B cell (primary cell): ENCODE measurements at regions not wholly inside any gene's neighbourhood (a gene's known extent, or its start where the extent isn't known, plus 50 kb on each side); places are given as distances from the start of the nearest gene placed in this dataset.

ENCODE experiments used
- ATAC-seq: fragments of 200-7000 bp; cut with Tn5 transposase; one replicate; pipeline ENCODE4 v1.10.0; 2021; ENCODE audit warnings: low read depth, mild to moderate bottlenecking, moderate number of reproducible peaks, moderate library complexity
- CTCF ChIA-PET: fragments of 350-600 bp; sonication (Branson Sonifier 250); formaldehyde crosslinking; loops from one replicate; lab custom pipeline; 2021; ENCODE audit warnings: antibody characterized with exemption, inconsistent platforms; lab: Charles Lee
- POLR2A ChIA-PET: fragments of 350-600 bp; sonication (Branson Sonifier 250); formaldehyde crosslinking; loops from one replicate; lab custom pipeline; 2021; ENCODE audit warnings: antibody characterized with exemption; lab: Charles Lee
- DNase-seq: peaks from one replicate; pipeline ENCODE4 v3.0.0; 2013
- H2AFZ ChIP-seq: 2 replicates; pipeline ENCODE4 v1.6.1; 2012; ENCODE audit warnings: mild to moderate bottlenecking, low read depth, low read length; ENCODE audit not compliant: insufficient read depth, poor library complexity, severe bottlenecking
- H3K27ac ChIP-seq, 2 donors: 1 replicate in 1 of 2; 2 replicates in 1 of 2; pipeline ENCODE4 v1.5.1; 2012 to 2013; ENCODE audit warnings: low read length in 2 of 2, mild to moderate bottlenecking in 2 of 2, moderate library complexity in 1 of 2
- H3K27me3 ChIP-seq, 4 experiments: fragments of 200-600 bp in 1 of 4; sonication (generic) in 1 of 4; replicated peaks in 1 of 4; 1 replicate in 2 of 4; 2 replicates in 2 of 4; pipeline versions ENCODE4 v1.6.1 to v1.7.0; 2013 to 2016; ENCODE audit warnings: low read length in 3 of 4, mild to moderate bottlenecking in 2 of 4, mixed read lengths in 1 of 4, moderate library complexity in 1 of 4; ENCODE audit not compliant: insufficient read depth in 4 of 4, control insufficient read depth in 3 of 4; ENCODE audit errors: control extremely low read depth in 1 of 4
- H3K36me3 ChIP-seq, 2 experiments: replicated peaks in 1 of 2; 1 replicate in 1 of 2; 2 replicates in 1 of 2; pipeline versions ENCODE4 v1.6.1 to v1.7.1; 2013; ENCODE audit warnings: low read length in 1 of 2; ENCODE audit not compliant: insufficient read depth in 2 of 2, control insufficient read depth in 1 of 2; ENCODE audit errors: control extremely low read depth in 1 of 2, extremely low read depth in 1 of 2
- H3K4me1 ChIP-seq, 2 donors: fragments of 200-600 bp in 1 of 2; sonication (generic) in 1 of 2; 1 replicate in 1 of 2; 2 replicates in 1 of 2; pipeline versions ENCODE4 v1.5.1 to v1.6.1; 2013 to 2017; ENCODE audit warnings: low read length in 2 of 2; ENCODE audit not compliant: control insufficient read depth in 2 of 2, insufficient read depth in 2 of 2
- H3K4me2 ChIP-seq: replicated peaks from 2 replicates; pipeline ENCODE3; 2012; ENCODE audit warnings: mild to moderate bottlenecking, low read depth, low read length; ENCODE audit not compliant: poor library complexity, severe bottlenecking
- H3K4me3 ChIP-seq, 5 experiments: fragments of 200-600 bp in 1 of 5; sonication (generic) in 1 of 5; 1 replicate in 3 of 5; 2 replicates in 2 of 5; pipeline versions ENCODE4 v1.5.1 to v1.7.0; 2011 to 2016; ENCODE audit warnings: low read length in 4 of 5, mild to moderate bottlenecking in 4 of 5, low read depth in 2 of 5, control low read depth in 1 of 5, moderate library complexity in 1 of 5; ENCODE audit not compliant: insufficient read depth in 1 of 5; ENCODE audit errors: control extremely low read depth in 1 of 5, extremely low read depth in 1 of 5
- H3K79me2 ChIP-seq: fragments of 200-600 bp; sonication (generic); one replicate; pipeline ENCODE4 v1.6.0; 2016; ENCODE audit warnings: low read length; ENCODE audit not compliant: control insufficient read depth, insufficient read depth
- H3K9ac ChIP-seq: fragments of 200-600 bp; sonication (generic); 2 replicates; pipeline ENCODE4 v1.6.1; 2017; ENCODE audit warnings: mild to moderate bottlenecking, low read length, moderate library complexity
- H3K9me3 ChIP-seq, 3 donors: one replicate each; pipeline versions ENCODE4 v1.6.1 to v1.7.1; 2013; ENCODE audit warnings: low read length in 2 of 3; ENCODE audit not compliant: control insufficient read depth in 2 of 3, insufficient read depth in 1 of 3; ENCODE audit errors: control extremely low read depth in 1 of 3
- H4K20me1 ChIP-seq: 2 replicates; pipeline ENCODE4 v1.6.0; 2012; ENCODE audit warnings: mild to moderate bottlenecking, low read length; ENCODE audit not compliant: insufficient read depth, control insufficient read depth, poor library complexity, severe bottlenecking
- H3K27ac Mint-ChIP-seq: one replicate; pipeline ENCODE4 v1.8.0; 2021; ENCODE audit warnings: mixed read lengths
- H3K27me3 Mint-ChIP-seq: one replicate; pipeline ENCODE4 v1.8.0; 2021; ENCODE audit warnings: mixed read lengths
- H3K4me1 Mint-ChIP-seq: one replicate; pipeline ENCODE4 v1.8.0; 2021; ENCODE audit warnings: mixed read lengths
- H3K4me3 Mint-ChIP-seq: one replicate; pipeline ENCODE4 v1.8.0; 2021; ENCODE audit warnings: mixed read lengths
- H3K9me3 Mint-ChIP-seq: one replicate; pipeline ENCODE4 v1.8.0; 2022; ENCODE audit warnings: mixed read lengths; ENCODE audit not compliant: insufficient read depth
- EZH2 ChIP-seq: IDR thresholded peaks from 2 replicates; pipeline ENCODE4 v1.6.1; 2012; ENCODE audit warnings: borderline replicate concordance, low read depth, mild to moderate bottlenecking, moderate library complexity, low read length; ENCODE audit not compliant: insufficient read depth, poor library complexity, severe bottlenecking
- WGBS: methylation state at CpG from one replicate; pipeline ENCODE4 v1.1.5; 2013; ENCODE audit warnings: missing lambda C conversion rate; ENCODE audit not compliant: insufficient coverage; 5-methylcytosine and 5-hydroxymethylcytosine counted together
- intact Hi-C: fragments of 100-400 bp; cut with micrococcal nuclease; formaldehyde crosslinking; loops from one replicate; pipeline ENCODE4 v1.10.0; 2022
- TF ChIP-seq, protein P1 (sequence below): fragments of 200-600 bp; IDR thresholded peaks from one replicate; pipeline ENCODE4 v1.8.0; 2022; ENCODE audit warnings: antibody characterized with exemption, mild to moderate bottlenecking

DNA sequence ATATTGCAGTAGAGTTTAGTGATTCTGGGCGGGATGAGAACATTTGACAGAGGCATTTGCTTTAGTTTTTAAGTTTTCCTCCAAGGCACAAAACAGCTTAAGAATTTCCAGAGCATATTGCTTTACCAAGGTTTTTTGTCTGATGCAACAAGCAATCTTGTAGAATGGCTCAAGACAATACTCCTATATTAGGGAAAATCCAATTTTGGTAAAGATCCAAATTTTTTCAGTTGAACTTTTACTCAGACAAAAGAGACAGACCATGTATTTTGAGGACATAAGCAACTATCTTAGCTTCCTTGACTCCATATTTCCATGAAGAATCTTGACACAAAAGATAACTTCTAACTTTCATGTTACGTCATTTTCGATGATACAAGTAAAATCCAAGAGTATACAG, 92.3 kb upstream of the NANOS1 start:
- Histone ChIP-seq H3K27ac (no peak overlapping the region), H3K79me2 (no peaks in the 10 kb centered on the region), H3K9me3 (peaks cover 0 to 4% (median 3%) of the 10 kb centered on the region in 3 donors), H3K9ac (no peak overlapping the region), H3K4me1 (no peaks in the 10 kb centered on the region), H3K4me3 (no peak overlapping the region), H3K27me3 (peaks cover 0 to 8% (median 0%) of the 10 kb centered on the region in 4 experiments), H3K4me2 (no peak overlapping the region), H4K20me1 (no peaks in the 10 kb centered on the region), H3K36me3 (no peaks in the 10 kb centered on the region), H2AFZ (no peak overlapping the region)
- ChIA-PET CTCF (no interaction called here), POLR2A (no interaction called here)
- H3K27me3 Mint-ChIP-seq, result peaks cover 51% of the 10 kb centered on the region
- H3K9me3 Mint-ChIP-seq, result peaks cover 11% of the 10 kb centered on the region
- intact Hi-C loops, result no loop called here
- no peak for DNase-seq
- no CpG with 5 or more reads among the region's 3 CpGs for WGBS
- TF ChIP-seq, protein P1, sequence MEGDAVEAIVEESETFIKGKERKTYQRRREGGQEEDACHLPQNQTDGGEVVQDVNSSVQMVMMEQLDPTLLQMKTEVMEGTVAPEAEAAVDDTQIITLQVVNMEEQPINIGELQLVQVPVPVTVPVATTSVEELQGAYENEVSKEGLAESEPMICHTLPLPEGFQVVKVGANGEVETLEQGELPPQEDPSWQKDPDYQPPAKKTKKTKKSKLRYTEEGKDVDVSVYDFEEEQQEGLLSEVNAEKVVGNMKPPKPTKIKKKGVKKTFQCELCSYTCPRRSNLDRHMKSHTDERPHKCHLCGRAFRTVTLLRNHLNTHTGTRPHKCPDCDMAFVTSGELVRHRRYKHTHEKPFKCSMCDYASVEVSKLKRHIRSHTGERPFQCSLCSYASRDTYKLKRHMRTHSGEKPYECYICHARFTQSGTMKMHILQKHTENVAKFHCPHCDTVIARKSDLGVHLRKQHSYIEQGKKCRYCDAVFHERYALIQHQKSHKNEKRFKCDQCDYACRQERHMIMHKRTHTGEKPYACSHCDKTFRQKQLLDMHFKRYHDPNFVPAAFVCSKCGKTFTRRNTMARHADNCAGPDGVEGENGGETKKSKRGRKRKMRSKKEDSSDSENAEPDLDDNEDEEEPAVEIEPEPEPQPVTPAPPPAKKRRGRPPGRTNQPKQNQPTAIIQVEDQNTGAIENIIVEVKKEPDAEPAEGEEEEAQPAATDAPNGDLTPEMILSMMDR, result no peak
- no peak for TF ChIP-seq EZH2
- ATAC-seq, result no peak
- H3K27ac Mint-ChIP-seq, result no peak overlapping the region
- H3K4me1 Mint-ChIP-seq, result no peaks in the 10 kb centered on the region
- no peak overlapping the region for H3K4me3 Mint-ChIP-seq

DNA sequence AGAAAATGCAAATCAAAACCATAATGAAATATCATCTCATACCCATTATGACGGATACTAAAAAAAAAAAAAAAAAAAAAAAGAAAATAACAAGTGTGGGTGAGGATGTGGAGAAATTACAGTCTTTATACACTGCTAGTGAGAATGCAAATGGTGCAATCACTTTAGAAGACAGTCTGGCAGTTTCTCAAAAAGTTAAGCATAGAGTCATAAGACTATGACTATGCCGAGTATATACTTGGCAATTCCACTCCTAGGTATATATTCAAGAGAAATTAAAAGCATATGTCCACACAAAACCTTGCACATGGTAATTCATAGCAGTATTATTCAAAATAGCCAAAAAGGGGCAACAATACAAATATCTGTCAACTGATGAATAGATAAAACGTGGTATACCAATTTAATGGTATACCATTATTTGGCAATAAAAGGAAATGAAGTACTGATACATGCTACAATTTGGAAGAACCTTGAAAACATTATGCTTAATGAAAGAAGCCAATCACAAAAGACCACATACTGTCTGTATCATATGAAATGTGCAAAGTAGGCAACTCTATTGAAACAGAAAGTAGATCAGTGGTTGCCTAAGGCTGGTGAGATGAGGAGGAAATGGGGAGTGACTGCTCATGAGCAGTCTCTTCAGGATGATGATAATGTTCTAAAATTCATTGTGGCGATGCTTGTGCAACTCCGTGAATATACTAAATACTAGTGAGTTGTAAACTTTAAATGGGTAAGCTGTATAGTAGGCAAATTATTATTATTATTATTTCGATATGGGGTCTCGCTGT, 90.1 kb upstream of the NANOS1 start:
- Histone ChIP-seq H3K9me3 (peaks cover 1 to 4% (median 3%) of the 10 kb centered on the region in 3 donors), H4K20me1 (no peaks in the 10 kb centered on the region), H3K27ac (no peak overlapping the region), H3K36me3 (no peaks in the 10 kb centered on the region), H2AFZ (no peak overlapping the region), H3K9ac (no peak overlapping the region), H3K4me3 (no peak overlapping the region), H3K4me1 (no peaks in the 10 kb centered on the region), H3K79me2 (no peaks in the 10 kb centered on the region), H3K4me2 (no peak overlapping the region), H3K27me3 (peaks cover 0 to 8% (median 0%) of the 10 kb centered on the region in 4 experiments)
- no peak for TF ChIP-seq EZH2
- TF ChIP-seq, protein P1, result no peak
- Mint-ChIP-seq H3K27ac (no peak overlapping the region), H3K27me3 (peaks cover 32% of the 10 kb centered on the region), H3K9me3 (peaks cover 7% of the 10 kb centered on the region), H3K4me3 (no peak overlapping the region), H3K4me1 (no peaks in the 10 kb centered on the region)
- POLR2A ChIA-PET, result no interaction called here
- no CpG with 5 or more reads among the region's 7 CpGs for WGBS
- ATAC-seq, result no peak
- intact Hi-C loops, result no loop called here
- CTCF ChIA-PET, result no interaction called here
- no peak for DNase-seq
